ENCODE measurements at regions not wholly inside any gene's neighbourhood (a gene's known extent, or its start where the extent isn't known, plus 50 kb on each side); places are given as distances from the start of the nearest gene placed in this dataset.

GRCh38 chr13:75231235-75231634, 250.7 kb downstream of the TBC1D4 start:
- no peak for DNase-seq (ENCODE audit: low read depth, low spot score)

GRCh38 chr13:75226733-75227435, 255.1 kb downstream of the TBC1D4 start:
- DNase-seq (ENCODE audit: low read depth, low spot score) = no peak

GRCh38 chr13:75226092-75226491, 255.9 kb downstream of the TBC1D4 start:
- DNase-seq (ENCODE audit: low read depth, low spot score) = no peak

- no peak for DNase-seq (ENCODE audit: low read depth, low spot score)
Measured at GRCh38 chr13:75225288-75226032, 256.5 kb downstream of the TBC1D4 start.

GRCh38 chr13:75224053-75224742, 257.8 kb downstream of the TBC1D4 start:
- no peak for DNase-seq (ENCODE audit: low read depth, low spot score)

- no peak for DNase-seq (ENCODE audit: low read depth, low spot score)
Measured at GRCh38 chr13:75222031-75222430, 259.9 kb downstream of the TBC1D4 start.

- no peak for DNase-seq (ENCODE audit: low read depth, low spot score)
Measured at GRCh38 chr13:75220861-75221260, 261.1 kb downstream of the TBC1D4 start.

- DNase-seq (ENCODE audit: low read depth, low spot score) = no peak
Measured at GRCh38 chr13:75220238-75220542, 261.8 kb downstream of the TBC1D4 start.

- DNase-seq (ENCODE audit: low read depth, low spot score) = peak; percentile 72
Measured at GRCh38 chr13:75219479-75220237, 262.3 kb downstream of the TBC1D4 start.

- DNase-seq (ENCODE audit: low read depth, low spot score) = no peak
Measured at GRCh38 chr13:75217949-75218348, 264.0 kb downstream of the TBC1D4 start.

GRCh38 chr13:75216038-75216437, 265.9 kb downstream of the TBC1D4 start:
- no peak for DNase-seq (ENCODE audit: low read depth, low spot score)

GRCh38 chr13:75214846-75215245, 267.1 kb downstream of the TBC1D4 start:
- no peak for DNase-seq (ENCODE audit: low read depth, low spot score)

- no peak for DNase-seq (ENCODE audit: low read depth, low spot score)
Measured at GRCh38 chr13:75202981-75203380, 279.0 kb downstream of the TBC1D4 start.

GRCh38 chr13:75197803-75198202, 284.2 kb downstream of the TBC1D4 start:
- DNase-seq (ENCODE audit: low read depth, low spot score) = no peak

GRCh38 chr13:75196147-75196837, 285.7 kb downstream of the TBC1D4 start:
- DNase-seq (ENCODE audit: low read depth, low spot score) = no peak

GRCh38 chr13:75195495-75196146, 286.3 kb downstream of the TBC1D4 start:
- DNase-seq (ENCODE audit: low read depth, low spot score) = no peak

GRCh38 chr13:75194717-75195462, 287.1 kb downstream of the TBC1D4 start:
- DNase-seq (ENCODE audit: low read depth, low spot score) = no peak

- no peak for DNase-seq (ENCODE audit: low read depth, low spot score)
Measured at GRCh38 chr13:75186379-75186778, 295.6 kb downstream of the TBC1D4 start.

- DNase-seq (ENCODE audit: low read depth, low spot score) = no peak
Measured at GRCh38 chr13:75181906-75182305, 300.1 kb downstream of the TBC1D4 start.

- DNase-seq (ENCODE audit: low read depth, low spot score) = no peak
Measured at GRCh38 chr13:75180805-75181455, 301.0 kb downstream of the TBC1D4 start.

Measured in activated naive CD8-positive, alpha-beta T cell treated with anti-CD3 and anti-CD28 coated beads, Interleukin-2, amount 50 U/mL, for 16 hours (primary cell).